A673 (cell line): ENCODE measurements at regions not wholly inside any gene's neighbourhood (a gene's known extent, or its start where the extent isn't known, plus 50 kb on each side); places are given as distances from the start of the nearest gene placed in this dataset.
A peak's percentile ranks its signal among the peaks of the same experiment; 100 is the strongest.

Experiments
- BruUV-seq: library from RNA; stranded (reverse); fragments of 400-500 nt; replicated peaks from 2 replicates; lab custom pipeline; 2021; lab: Mats Ljungman, UMichigan
- CTCF ChIA-PET: fragments of 300-600 bp; sonication (Branson Sonifier 250); formaldehyde crosslinking; loops from one replicate; lab custom pipeline; 2022; ENCODE audit warnings: antibody characterized with exemption; lab: Charles Lee
- POLR2A ChIA-PET: fragments of 300-600 bp; sonication (Branson Sonifier 250); formaldehyde crosslinking; loops from one replicate; lab custom pipeline; 2022; ENCODE audit warnings: antibody characterized with exemption; ENCODE audit not compliant: low non-redundant PET; lab: Charles Lee
- DNase-seq: peaks from one replicate; pipeline ENCODE4 v3.0.0-alpha.2; 2015; ENCODE audit warnings: low spot score
- H3K27ac ChIP-seq: fragments of 200-600 bp; sonication (generic); 2 replicates; pipeline ENCODE4 v1.5.1; 2016; ENCODE audit warnings: mixed run types, low read depth, mild to moderate bottlenecking, mixed read lengths, antibody characterized with exemption, low read length; ENCODE audit not compliant: poor library complexity, severe bottlenecking
- H3K27me3 ChIP-seq: fragments of 200-600 bp; sonication (generic); replicated peaks from 2 replicates; pipeline ENCODE4 v1.6.1; 2017; ENCODE audit warnings: mixed run types, low read depth, mild to moderate bottlenecking, mixed read lengths, antibody characterized with exemption, low read length; ENCODE audit not compliant: insufficient read depth, poor library complexity
- H3K36me3 ChIP-seq: fragments of 200-600 bp; sonication (generic); 2 replicates; pipeline ENCODE4 v1.6.1; 2016; ENCODE audit warnings: mixed run types, mild to moderate bottlenecking, mixed read lengths, antibody characterized with exemption, low read length; ENCODE audit not compliant: insufficient read depth, poor library complexity, severe bottlenecking
- H3K4me1 ChIP-seq: fragments of 200-600 bp; sonication (generic); 2 replicates; pipeline ENCODE4 v1.6.1; 2017; ENCODE audit warnings: mixed run types, mild to moderate bottlenecking, mixed read lengths, antibody characterized with exemption, low read length; ENCODE audit not compliant: insufficient read depth, poor library complexity, severe bottlenecking
- H3K4me3 ChIP-seq: fragments of 200-600 bp; sonication (generic); 2 replicates; pipeline ENCODE4 v1.5.1; 2016; ENCODE audit warnings: low read depth, mixed run types, mild to moderate bottlenecking, mixed read lengths, low read length; ENCODE audit not compliant: poor library complexity, severe bottlenecking
- H3K9me3 ChIP-seq: fragments of 200-600 bp; sonication (generic); 2 replicates; pipeline ENCODE4 v1.6.1; 2016; ENCODE audit warnings: mixed run types, low read depth, mild to moderate bottlenecking, mixed read lengths, antibody characterized with exemption, low read length; ENCODE audit not compliant: poor library complexity, severe bottlenecking
- EZH2 ChIP-seq: fragments of 200-600 bp; sonication (generic); IDR thresholded peaks from 2 replicates; pipeline ENCODE4 v1.6.1; 2017; ENCODE audit warnings: borderline replicate concordance, low read depth, mild to moderate bottlenecking, mixed read lengths, antibody characterized with exemption, low read length; ENCODE audit not compliant: poor library complexity, severe bottlenecking
- intact Hi-C: fragments of 100-400 bp; cut with micrococcal nuclease; formaldehyde crosslinking; loops from one replicate; pipeline ENCODE4 v1.10.0; 2022; ENCODE audit not compliant: unreplicated experiment
- TF ChIP-seq, protein P1 (sequence below): fragments of 300-800, 200-600 bp; sonication (generic); conservative IDR thresholded peaks from 2 replicates; pipeline ENCODE4 v1.5.1; 2017; ENCODE audit warnings: low read depth, mild to moderate bottlenecking, antibody characterized with exemption, low read length, moderate library complexity, mixed read lengths

DNA sequence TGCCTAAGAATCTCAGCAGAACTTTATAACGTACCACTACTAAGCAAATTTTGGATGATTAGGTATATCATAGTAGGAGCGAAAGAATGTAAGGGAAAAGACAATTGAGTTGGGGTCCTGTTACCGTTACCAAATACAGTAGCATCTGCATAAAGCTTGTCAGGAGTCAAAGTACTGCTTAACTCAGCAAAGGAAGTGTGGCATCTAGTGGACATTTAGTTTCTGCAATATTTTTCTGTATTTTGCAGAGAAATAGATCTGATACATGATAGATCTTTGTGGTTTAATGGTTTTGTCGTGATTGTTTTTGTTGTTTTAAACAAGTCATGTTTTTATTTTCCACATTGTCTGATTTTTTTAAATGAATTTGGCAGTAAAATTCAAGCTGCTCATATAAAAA lies 81.0 kb upstream of the SMARCAD1 start:
- ChIA-PET CTCF (no interaction called here), POLR2A (no interaction called here)
- H3K4me1 ChIP-seq = no peaks in the 10 kb centered on the region
- intact Hi-C loops = loop anchor here (2.0 kb wide), 1 partner anchor 334 kb away; no protein-coding TSS in a partner anchor
- H3K9me3 ChIP-seq = no peaks in the 10 kb centered on the region
- H3K4me3 ChIP-seq = no peak overlapping the region
- DNase-seq = no peak
- H3K36me3 ChIP-seq = no peaks in the 10 kb centered on the region
- H3K27ac ChIP-seq = no peak overlapping the region
- no TSS peak for BruUV-seq
- no peaks in the 10 kb centered on the region for H3K27me3 ChIP-seq
- no peak for TF ChIP-seq EZH2
- TF ChIP-seq, protein P1, sequence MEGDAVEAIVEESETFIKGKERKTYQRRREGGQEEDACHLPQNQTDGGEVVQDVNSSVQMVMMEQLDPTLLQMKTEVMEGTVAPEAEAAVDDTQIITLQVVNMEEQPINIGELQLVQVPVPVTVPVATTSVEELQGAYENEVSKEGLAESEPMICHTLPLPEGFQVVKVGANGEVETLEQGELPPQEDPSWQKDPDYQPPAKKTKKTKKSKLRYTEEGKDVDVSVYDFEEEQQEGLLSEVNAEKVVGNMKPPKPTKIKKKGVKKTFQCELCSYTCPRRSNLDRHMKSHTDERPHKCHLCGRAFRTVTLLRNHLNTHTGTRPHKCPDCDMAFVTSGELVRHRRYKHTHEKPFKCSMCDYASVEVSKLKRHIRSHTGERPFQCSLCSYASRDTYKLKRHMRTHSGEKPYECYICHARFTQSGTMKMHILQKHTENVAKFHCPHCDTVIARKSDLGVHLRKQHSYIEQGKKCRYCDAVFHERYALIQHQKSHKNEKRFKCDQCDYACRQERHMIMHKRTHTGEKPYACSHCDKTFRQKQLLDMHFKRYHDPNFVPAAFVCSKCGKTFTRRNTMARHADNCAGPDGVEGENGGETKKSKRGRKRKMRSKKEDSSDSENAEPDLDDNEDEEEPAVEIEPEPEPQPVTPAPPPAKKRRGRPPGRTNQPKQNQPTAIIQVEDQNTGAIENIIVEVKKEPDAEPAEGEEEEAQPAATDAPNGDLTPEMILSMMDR = peak; percentile 42; the same call in 1 of the 2 replicates

DNA sequence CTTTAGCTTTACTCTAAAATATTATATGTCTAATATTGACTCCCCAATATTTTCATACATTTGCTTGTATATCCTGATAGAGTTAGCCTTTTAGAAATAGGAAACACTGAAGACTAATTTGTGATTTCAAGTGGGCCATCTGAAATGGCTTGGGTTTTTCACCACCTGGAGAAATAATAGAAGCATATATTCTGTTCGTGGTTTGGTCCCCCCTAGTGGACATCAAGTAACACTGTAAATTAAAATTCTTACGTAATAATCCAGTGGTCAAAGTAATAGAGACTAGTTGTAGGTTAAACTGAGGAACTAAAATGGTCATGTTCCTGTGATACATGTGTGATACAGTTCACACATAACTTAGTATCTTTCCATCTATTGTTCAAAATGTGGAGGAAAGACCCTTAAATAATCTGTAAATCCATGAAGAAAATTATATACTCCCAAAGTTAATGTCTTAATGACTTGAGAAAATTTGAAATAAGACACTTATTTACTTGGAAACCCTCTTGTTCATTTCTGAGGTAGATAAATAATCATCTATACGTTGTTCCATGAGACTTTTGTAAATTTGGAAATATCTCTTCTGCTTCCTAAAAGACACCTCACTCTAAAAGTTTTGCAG lies 79.8 kb upstream of the SMARCAD1 start:
- Histone ChIP-seq H3K4me3 (no peak overlapping the region), H3K9me3 (no peaks in the 10 kb centered on the region), H3K36me3 (no peaks in the 10 kb centered on the region), H3K27me3 (no peaks in the 10 kb centered on the region), H3K27ac (no peak overlapping the region), H3K4me1 (no peaks in the 10 kb centered on the region)
- ChIA-PET CTCF (no interaction called here), POLR2A (no interaction called here)
- no TSS peak for BruUV-seq
- DNase-seq = peak; percentile 40
- intact Hi-C loops = loop anchor here (2.0 kb wide), 1 partner anchor 335 kb away; no protein-coding TSS in a partner anchor
- TF ChIP-seq, protein P1 = peak; percentile 54
- TF ChIP-seq EZH2 = no peak

DNA sequence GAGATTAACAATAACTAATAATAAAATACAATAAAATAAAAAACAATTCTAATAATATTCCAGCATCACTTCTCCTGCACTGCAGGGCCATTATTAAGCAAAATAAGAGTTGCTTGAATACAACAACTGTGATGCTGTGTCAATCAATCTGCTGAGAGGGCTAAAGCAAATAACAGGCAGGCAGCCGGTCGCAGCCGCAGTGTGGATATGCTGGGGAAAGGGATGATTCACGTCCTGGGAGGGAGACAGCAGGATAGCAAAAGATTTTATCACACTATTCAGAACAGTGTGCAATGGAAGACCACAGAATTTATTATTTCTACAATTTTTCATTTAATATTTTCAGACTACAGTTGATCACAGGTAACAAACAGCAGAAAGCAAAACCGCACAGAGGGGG lies 76.5 kb upstream of the SMARCAD1 start:
- Histone ChIP-seq H3K36me3 (no peaks in the 10 kb centered on the region), H3K9me3 (no peaks in the 10 kb centered on the region), H3K4me3 (no peak overlapping the region), H3K4me1 (no peaks in the 10 kb centered on the region), H3K27ac (no peak overlapping the region), H3K27me3 (no peaks in the 10 kb centered on the region)
- CTCF ChIA-PET = no interaction called here
- no TSS peak for BruUV-seq
- POLR2A ChIA-PET = no interaction called here
- no peak for DNase-seq
- TF ChIP-seq, protein P1 = no peak
- no peak for TF ChIP-seq EZH2
- intact Hi-C loops = no loop called here
